ENCODE measurements at regions not wholly inside any gene's neighbourhood (a gene's known extent, or its start where the extent isn't known, plus 50 kb on each side); places are given as distances from the start of the nearest gene placed in this dataset.

DNA sequence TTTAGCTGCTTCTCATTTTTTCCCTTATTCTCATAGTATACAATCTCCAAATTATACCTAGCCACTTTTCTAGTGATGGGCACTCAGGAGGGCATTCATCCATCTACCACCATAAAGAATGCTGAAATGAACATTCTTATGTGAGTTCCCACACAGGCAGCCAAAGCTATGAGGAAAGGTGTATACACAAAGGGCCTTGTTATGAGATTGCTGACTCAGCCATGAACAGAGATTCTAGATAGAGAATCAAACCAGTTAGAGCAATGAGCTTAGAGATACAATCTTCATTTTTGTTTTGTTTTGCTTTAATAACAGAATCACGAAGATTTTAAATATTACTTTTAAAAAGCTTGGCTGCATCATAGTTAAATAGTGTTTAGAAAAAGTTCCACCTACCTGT is 54.8 kb upstream of the TNKS2 start:
- TF ChIP-seq POLR2AphosphoS5 (IDR thresholded peaks at IDR 0.05; ENCODE audit: low read depth, low read length) (no peak), TAF1 (IDR thresholded peaks at IDR 0.05; ENCODE audit: borderline replicate concordance, insufficient read depth, low read length) (no peak), SIN3A (IDR thresholded peaks at IDR 0.05; ENCODE audit: borderline replicate concordance, insufficient read depth, low read length) (no peak), FOXP2 (optimal IDR thresholded peaks at IDR 0.05; ENCODE audit: borderline replicate concordance, extremely low read depth, extremely low read length, insufficient read depth) (no peak)
- TF ChIP-seq, protein P1, sequence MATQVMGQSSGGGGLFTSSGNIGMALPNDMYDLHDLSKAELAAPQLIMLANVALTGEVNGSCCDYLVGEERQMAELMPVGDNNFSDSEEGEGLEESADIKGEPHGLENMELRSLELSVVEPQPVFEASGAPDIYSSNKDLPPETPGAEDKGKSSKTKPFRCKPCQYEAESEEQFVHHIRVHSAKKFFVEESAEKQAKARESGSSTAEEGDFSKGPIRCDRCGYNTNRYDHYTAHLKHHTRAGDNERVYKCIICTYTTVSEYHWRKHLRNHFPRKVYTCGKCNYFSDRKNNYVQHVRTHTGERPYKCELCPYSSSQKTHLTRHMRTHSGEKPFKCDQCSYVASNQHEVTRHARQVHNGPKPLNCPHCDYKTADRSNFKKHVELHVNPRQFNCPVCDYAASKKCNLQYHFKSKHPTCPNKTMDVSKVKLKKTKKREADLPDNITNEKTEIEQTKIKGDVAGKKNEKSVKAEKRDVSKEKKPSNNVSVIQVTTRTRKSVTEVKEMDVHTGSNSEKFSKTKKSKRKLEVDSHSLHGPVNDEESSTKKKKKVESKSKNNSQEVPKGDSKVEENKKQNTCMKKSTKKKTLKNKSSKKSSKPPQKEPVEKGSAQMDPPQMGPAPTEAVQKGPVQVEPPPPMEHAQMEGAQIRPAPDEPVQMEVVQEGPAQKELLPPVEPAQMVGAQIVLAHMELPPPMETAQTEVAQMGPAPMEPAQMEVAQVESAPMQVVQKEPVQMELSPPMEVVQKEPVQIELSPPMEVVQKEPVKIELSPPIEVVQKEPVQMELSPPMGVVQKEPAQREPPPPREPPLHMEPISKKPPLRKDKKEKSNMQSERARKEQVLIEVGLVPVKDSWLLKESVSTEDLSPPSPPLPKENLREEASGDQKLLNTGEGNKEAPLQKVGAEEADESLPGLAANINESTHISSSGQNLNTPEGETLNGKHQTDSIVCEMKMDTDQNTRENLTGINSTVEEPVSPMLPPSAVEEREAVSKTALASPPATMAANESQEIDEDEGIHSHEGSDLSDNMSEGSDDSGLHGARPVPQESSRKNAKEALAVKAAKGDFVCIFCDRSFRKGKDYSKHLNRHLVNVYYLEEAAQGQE (IDR thresholded peaks at IDR 0.05; ENCODE audit: insufficient read depth in 1 of 2, low read depth in 2 of 2, low read length in 2 of 2) = no peak

All from PFSK-1 (cell line).